Panc1 (cell line): ENCODE measurements at regions not wholly inside any gene's neighbourhood (a gene's known extent, or its start where the extent isn't known, plus 50 kb on each side); places are given as distances from the start of the nearest gene placed in this dataset.

Experiments
- ATAC-seq: fragments of 200-7000 bp; cut with Tn5 transposase; 2 replicates; pipeline ENCODE4 v1.9.1; 2020; ENCODE audit warnings: mild to moderate bottlenecking, moderate library complexity
- BruUV-seq: library from RNA; stranded (reverse); fragments of 400-500 nt; replicated peaks from 2 replicates; lab custom pipeline; 2021; lab: Mats Ljungman, UMichigan
- CTCF ChIA-PET: fragments of 300-600 bp; sonication (Branson Sonifier 250); formaldehyde crosslinking; loops from one replicate; lab custom pipeline; 2022; ENCODE audit warnings: antibody characterized with exemption; lab: Charles Lee
- POLR2A ChIA-PET: fragments of 300-600 bp; sonication (Branson Sonifier 250); formaldehyde crosslinking; loops from one replicate; lab custom pipeline; 2022; ENCODE audit warnings: antibody characterized with exemption; lab: Charles Lee
- DNase-seq: peaks from one replicate; pipeline ENCODE4 v3.0.0-alpha.2; 2010; ENCODE audit warnings: low read depth, low spot score
- H3K27ac ChIP-seq: 2 replicates; pipeline ENCODE4 v1.5.1; 2011; ENCODE audit warnings: mild to moderate bottlenecking, low read length, inconsistent platforms
- H3K27me3 ChIP-seq: fragments of 200-500 bp; sonication (Bioruptor generic); 2 replicates; pipeline ENCODE4 v1.6.0; 2014; ENCODE audit warnings: low read length, inconsistent platforms; ENCODE audit not compliant: control insufficient read depth, insufficient read depth
- H3K36me3 ChIP-seq: fragments of 200-500 bp; sonication (Bioruptor generic); 2 replicates; pipeline ENCODE4 v1.5.1; 2014; ENCODE audit warnings: inconsistent platforms, mild to moderate bottlenecking, low read length, moderate library complexity; ENCODE audit not compliant: control insufficient read depth, insufficient read depth
- H3K4me1 ChIP-seq: 2 replicates; pipeline ENCODE4 v1.5.1; 2011; ENCODE audit warnings: inconsistent platforms, mild to moderate bottlenecking, low read length, moderate library complexity; ENCODE audit not compliant: control insufficient read depth, insufficient read depth
- H3K4me3 ChIP-seq, 2 experiments: 2 replicates each; pipeline ENCODE4 v1.5.1; 2011 to 2012; ENCODE audit warnings: low read depth in 2 of 2, low read length in 2 of 2, mild to moderate bottlenecking in 2 of 2, inconsistent platforms in 1 of 2, moderate library complexity in 1 of 2
- H3K9me3 ChIP-seq: fragments of 200-500 bp; sonication (Bioruptor generic); 2 replicates; pipeline ENCODE4 v1.5.1; 2014; ENCODE audit warnings: low read depth, mild to moderate bottlenecking, inconsistent platforms, low read length, moderate library complexity; ENCODE audit not compliant: control insufficient read depth, insufficient read depth
- POLR2AphosphoS5 ChIP-seq: IDR thresholded peaks from 2 replicates; pipeline ENCODE4 v1.6.1; 2012; ENCODE audit warnings: mild to moderate bottlenecking, low read depth, low read length, moderate library complexity
- SIN3A ChIP-seq: IDR thresholded peaks from 2 replicates; pipeline ENCODE4 v1.6.1; 2012; ENCODE audit warnings: low read depth, mild to moderate bottlenecking, low read length, moderate library complexity, borderline replicate concordance; ENCODE audit not compliant: insufficient read depth
- TCF7L2 ChIP-seq: IDR thresholded peaks from 2 replicates; pipeline ENCODE4 v1.6.1; 2011; ENCODE audit warnings: mild to moderate bottlenecking, low read depth, low read length, inconsistent platforms
- in situ Hi-C: cut with HindIII; loops from 2 replicates; pipeline ENCODE4 v1.10.0; 2016; ENCODE audit warnings: low sequenced_read_pairs, low pct_unique_long_range_greater_than_20kb
- intact Hi-C: fragments of 100-400 bp; cut with micrococcal nuclease; formaldehyde crosslinking; loops from one replicate; pipeline ENCODE4 v1.10.0; 2022; ENCODE audit not compliant: unreplicated experiment
- TF ChIP-seq, protein P1 (sequence below), 2 experiments: IDR thresholded peaks; 2 replicates each; pipeline ENCODE4 v1.6.1; 2011 to 2012; ENCODE audit warnings: low read depth in 2 of 2, control low read depth in 1 of 2, low read length in 1 of 2, mild to moderate bottlenecking in 1 of 2, moderate library complexity in 1 of 2; ENCODE audit not compliant: insufficient read depth in 1 of 2
- TF ChIP-seq, protein P2 (sequence below): fragments of 450-650 bp; IDR thresholded peaks from 2 replicates; pipeline ENCODE4 v1.5.1; 2017; ENCODE audit warnings: mild to moderate bottlenecking

DNA sequence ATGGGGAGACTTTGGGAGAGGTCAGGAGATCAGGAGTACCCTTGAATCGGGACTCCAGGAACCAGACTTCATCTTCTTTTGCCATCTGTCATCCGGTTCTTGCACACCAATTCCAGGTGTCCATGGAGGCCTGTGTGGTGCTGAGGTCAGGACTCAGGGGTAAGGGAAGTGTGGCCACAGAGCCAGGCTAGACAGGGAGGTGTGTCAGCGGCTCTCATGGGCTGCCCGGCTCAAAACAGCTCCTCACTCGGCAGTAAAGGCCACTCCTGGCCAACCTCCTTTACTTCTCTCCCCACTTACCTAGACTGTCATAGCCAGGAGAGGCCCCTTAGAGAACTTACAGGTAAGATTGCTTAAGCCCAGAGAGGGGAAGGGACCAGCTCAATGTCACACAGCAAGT lies 75.7 kb upstream of the NECTIN1 start:
- CTCF ChIA-PET, result no interaction called here
- H3K27ac ChIP-seq, result no peak overlapping the region

DNA sequence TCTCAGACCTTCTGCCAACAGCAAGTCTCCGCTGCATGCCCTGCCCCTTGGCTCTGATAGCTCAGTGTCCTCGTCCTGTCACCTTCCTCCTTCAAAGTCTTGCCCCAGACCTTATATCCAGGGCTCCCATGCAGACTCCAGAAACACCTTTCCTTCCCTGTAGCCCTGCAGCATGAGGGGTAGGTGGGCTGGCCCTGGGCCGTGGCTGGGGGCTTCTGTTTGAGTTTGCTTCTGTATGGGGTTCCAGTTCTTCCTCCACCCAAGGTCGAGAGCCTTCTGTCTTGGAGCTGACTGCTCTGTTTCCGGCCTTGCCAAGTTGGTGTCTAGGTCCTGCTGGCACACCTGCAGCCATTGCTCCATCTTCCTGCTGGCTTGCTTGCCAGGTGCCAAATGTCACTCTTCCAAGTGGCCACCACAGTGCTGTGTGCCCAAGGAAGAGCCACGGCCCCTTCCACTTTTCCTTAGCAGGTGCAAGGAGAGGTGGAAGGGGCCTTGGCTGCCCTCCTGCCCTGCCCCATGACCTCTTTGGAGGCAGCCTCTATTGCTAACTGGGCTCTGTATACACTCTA lies 74.8 kb upstream of the NECTIN1 start:
- no peak overlapping the region for H3K4me3 ChIP-seq
- no TSS peak for BruUV-seq
- ChIA-PET POLR2A (interaction anchor here (0.6 kb wide), 1 partner anchor 10 kb away, joined by 3 read pairs; no protein-coding TSS in a partner anchor), CTCF (interaction anchor here (1.3 kb wide), 1 partner anchor 12 kb away, joined by 4 read pairs; no protein-coding TSS in a partner anchor)
- no peaks in the 10 kb centered on the region for H3K4me1 ChIP-seq
- H3K27me3 ChIP-seq, result peaks cover 6% of the 10 kb centered on the region; the same call in 1 of the 2 replicates
- DNase-seq, result no peak
- H3K9me3 ChIP-seq, result no peaks in the 10 kb centered on the region
- no peak overlapping the region for H3K27ac ChIP-seq
- in situ Hi-C loops (no loop called here), intact Hi-C loops (no loop called here)
- ATAC-seq, result no peak
- H3K36me3 ChIP-seq, result no peaks in the 10 kb centered on the region
- TF ChIP-seq SIN3A, result no peak
- no peak for TF ChIP-seq TCF7L2
- no peak for TF ChIP-seq POLR2AphosphoS5

More for the DNA sequence above, 75.7 kb upstream of the NECTIN1 start:
- no peak overlapping the region for H3K4me3 ChIP-seq
- intact Hi-C loops, result no loop called here
- H3K27me3 ChIP-seq, result peaks cover 6% of the 10 kb centered on the region; the same call in 1 of the 2 replicates
- DNase-seq (no peak), ATAC-seq (no peak)
- in situ Hi-C loops, result no loop called here
- H3K4me1 ChIP-seq, result no peaks in the 10 kb centered on the region
- POLR2A ChIA-PET, result no interaction called here
- no peaks in the 10 kb centered on the region for H3K9me3 ChIP-seq
- BruUV-seq, result no TSS peak
- H3K36me3 ChIP-seq, result no peaks in the 10 kb centered on the region
- TF ChIP-seq POLR2AphosphoS5 (no peak), TCF7L2 (no peak)
- TF ChIP-seq, protein P1, sequence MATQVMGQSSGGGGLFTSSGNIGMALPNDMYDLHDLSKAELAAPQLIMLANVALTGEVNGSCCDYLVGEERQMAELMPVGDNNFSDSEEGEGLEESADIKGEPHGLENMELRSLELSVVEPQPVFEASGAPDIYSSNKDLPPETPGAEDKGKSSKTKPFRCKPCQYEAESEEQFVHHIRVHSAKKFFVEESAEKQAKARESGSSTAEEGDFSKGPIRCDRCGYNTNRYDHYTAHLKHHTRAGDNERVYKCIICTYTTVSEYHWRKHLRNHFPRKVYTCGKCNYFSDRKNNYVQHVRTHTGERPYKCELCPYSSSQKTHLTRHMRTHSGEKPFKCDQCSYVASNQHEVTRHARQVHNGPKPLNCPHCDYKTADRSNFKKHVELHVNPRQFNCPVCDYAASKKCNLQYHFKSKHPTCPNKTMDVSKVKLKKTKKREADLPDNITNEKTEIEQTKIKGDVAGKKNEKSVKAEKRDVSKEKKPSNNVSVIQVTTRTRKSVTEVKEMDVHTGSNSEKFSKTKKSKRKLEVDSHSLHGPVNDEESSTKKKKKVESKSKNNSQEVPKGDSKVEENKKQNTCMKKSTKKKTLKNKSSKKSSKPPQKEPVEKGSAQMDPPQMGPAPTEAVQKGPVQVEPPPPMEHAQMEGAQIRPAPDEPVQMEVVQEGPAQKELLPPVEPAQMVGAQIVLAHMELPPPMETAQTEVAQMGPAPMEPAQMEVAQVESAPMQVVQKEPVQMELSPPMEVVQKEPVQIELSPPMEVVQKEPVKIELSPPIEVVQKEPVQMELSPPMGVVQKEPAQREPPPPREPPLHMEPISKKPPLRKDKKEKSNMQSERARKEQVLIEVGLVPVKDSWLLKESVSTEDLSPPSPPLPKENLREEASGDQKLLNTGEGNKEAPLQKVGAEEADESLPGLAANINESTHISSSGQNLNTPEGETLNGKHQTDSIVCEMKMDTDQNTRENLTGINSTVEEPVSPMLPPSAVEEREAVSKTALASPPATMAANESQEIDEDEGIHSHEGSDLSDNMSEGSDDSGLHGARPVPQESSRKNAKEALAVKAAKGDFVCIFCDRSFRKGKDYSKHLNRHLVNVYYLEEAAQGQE (IDR thresholded peaks at IDR 0.05; ENCODE audit: insufficient read depth in 1 of 2, low read depth in 2 of 2, low read length in 1 of 2), result no peak
- TF ChIP-seq, protein P2, sequence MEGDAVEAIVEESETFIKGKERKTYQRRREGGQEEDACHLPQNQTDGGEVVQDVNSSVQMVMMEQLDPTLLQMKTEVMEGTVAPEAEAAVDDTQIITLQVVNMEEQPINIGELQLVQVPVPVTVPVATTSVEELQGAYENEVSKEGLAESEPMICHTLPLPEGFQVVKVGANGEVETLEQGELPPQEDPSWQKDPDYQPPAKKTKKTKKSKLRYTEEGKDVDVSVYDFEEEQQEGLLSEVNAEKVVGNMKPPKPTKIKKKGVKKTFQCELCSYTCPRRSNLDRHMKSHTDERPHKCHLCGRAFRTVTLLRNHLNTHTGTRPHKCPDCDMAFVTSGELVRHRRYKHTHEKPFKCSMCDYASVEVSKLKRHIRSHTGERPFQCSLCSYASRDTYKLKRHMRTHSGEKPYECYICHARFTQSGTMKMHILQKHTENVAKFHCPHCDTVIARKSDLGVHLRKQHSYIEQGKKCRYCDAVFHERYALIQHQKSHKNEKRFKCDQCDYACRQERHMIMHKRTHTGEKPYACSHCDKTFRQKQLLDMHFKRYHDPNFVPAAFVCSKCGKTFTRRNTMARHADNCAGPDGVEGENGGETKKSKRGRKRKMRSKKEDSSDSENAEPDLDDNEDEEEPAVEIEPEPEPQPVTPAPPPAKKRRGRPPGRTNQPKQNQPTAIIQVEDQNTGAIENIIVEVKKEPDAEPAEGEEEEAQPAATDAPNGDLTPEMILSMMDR, result no peak

DNA sequence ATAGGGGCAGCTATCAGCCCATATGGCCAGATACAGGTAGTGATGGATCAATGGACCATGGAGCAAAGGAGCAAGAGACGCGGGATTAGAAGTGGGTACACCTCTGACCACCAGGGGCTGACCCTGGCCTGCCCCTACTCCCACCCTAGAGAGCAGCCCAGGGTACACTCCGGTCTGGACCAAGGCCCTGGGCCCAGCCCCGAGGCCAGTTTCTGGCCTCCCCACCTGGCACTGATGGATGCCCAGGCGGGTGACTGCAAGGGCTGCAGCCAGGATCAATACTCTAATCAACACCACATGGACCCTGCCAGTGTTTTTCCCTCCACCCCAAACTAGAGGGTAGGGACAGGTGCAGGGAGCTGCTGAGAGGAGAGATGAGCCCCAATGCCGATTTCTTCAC lies 74.1 kb upstream of the NECTIN1 start:
- peaks cover 5% of the 10 kb centered on the region; the same call in 1 of the 2 replicates for H3K27me3 ChIP-seq
- no peaks in the 10 kb centered on the region for H3K36me3 ChIP-seq
- DNase-seq (no peak), ATAC-seq (no peak)
- no peaks in the 10 kb centered on the region for H3K4me1 ChIP-seq
- TF ChIP-seq, protein P2, result no peak
- TF ChIP-seq, protein P1 (IDR thresholded peaks at IDR 0.05; ENCODE audit: insufficient read depth in 1 of 2, low read depth in 2 of 2, low read length in 1 of 2), result no peak
- no peak for TF ChIP-seq SIN3A
- TF ChIP-seq TCF7L2, result no peak
- TF ChIP-seq POLR2AphosphoS5, result no peak
- no peak overlapping the region for H3K4me3 ChIP-seq
- BruUV-seq, result no TSS peak
- no peak overlapping the region for H3K27ac ChIP-seq
- no peaks in the 10 kb centered on the region for H3K9me3 ChIP-seq
- CTCF ChIA-PET, result interaction anchor here (1.3 kb wide), 1 partner anchor 11 kb away, joined by 4 read pairs; no protein-coding TSS in a partner anchor
- intact Hi-C loops, result no loop called here
- in situ Hi-C loops, result no loop called here
- POLR2A ChIA-PET, result interaction anchor here (0.6 kb wide), 1 partner anchor 11 kb away, joined by 3 read pairs; no protein-coding TSS in a partner anchor
